Kidney glomerular epithelial cell (primary cell): ENCODE measurements at regions not wholly inside any gene's neighbourhood (a gene's known extent, or its start where the extent isn't known, plus 50 kb on each side); places are given as distances from the start of the nearest gene placed in this dataset.

Experiments
- DNase-seq: peaks from one replicate; lab custom pipeline; 2025; lab: John Stamatoyannopoulos, UW

DNA sequence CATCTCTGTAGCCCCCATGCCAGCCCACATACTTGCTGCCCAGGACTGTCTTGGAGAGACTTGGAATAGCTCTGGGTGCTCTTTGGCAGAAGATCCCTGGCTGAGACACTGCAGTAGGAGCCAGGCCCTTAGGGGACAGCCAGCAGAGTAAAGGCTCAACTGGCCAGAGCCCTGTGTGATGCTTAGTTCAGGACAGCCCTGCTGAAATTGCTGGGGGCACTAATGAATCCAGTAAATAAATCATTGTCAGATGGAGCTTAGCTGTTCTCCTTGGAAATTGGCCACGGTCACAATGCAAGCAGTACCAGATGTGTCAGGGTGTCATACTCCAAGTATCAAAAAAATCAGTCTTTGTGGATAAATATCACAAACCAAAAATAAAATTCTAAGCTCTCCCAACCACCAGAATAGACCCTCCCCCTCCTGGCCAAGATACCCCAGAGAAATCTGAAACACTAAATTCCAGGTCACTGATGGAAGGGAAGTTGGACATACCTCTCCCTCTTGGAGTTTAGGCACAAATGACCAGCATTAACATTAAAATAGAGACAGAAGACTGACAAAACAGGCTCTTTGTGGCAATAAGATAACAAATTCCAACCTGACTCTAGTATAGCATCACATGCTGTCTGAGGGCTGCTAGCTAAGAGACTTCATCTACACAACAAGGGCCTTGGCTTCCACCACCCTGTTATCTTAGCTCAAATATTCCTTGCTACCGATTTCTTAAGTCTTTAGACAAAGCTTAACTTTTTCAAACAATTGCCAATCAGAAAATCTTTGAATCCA, 83.2 kb upstream of the DNAH14 start:
- DNase-seq = no peak

GRCh38 chr1:224850446-224850845, 79.0 kb upstream of the DNAH14 start:
- DNase-seq = no peak

GRCh38 chr1:224851210-224851847, 78.1 kb upstream of the DNAH14 start:
- peak; percentile 46 for DNase-seq

DNA sequence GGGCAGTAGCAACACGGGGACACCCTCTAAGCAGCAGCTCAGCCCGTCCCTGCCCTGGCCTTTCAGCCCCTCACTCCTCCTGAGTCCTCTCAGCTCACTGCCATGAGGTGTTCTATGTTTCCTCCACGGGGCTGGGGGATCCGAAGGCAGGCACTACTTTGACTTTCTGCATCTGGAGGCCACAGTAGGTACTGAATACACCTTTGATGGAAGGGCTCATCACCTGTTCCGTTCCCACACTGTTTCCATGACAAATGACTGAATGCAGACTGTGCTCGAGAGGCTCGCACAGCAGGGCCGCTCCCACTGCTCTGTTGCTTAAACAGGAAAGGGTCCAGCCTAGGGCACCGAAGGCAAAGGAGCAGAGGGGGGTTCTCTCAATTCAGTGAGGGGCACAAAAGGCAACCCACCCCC, 77.6 kb upstream of the DNAH14 start:
- no peak for DNase-seq

- DNase-seq = peak; percentile 26
These were observed 76.4 kb upstream of the DNAH14 start for GRCh38 chr1:224852901-224853568.

GRCh38 chr1:224856973-224857372, 72.5 kb upstream of the DNAH14 start:
- DNase-seq = no peak

GRCh38 chr1:224859651-224860050, 69.8 kb upstream of the DNAH14 start:
- DNase-seq = no peak

DNA sequence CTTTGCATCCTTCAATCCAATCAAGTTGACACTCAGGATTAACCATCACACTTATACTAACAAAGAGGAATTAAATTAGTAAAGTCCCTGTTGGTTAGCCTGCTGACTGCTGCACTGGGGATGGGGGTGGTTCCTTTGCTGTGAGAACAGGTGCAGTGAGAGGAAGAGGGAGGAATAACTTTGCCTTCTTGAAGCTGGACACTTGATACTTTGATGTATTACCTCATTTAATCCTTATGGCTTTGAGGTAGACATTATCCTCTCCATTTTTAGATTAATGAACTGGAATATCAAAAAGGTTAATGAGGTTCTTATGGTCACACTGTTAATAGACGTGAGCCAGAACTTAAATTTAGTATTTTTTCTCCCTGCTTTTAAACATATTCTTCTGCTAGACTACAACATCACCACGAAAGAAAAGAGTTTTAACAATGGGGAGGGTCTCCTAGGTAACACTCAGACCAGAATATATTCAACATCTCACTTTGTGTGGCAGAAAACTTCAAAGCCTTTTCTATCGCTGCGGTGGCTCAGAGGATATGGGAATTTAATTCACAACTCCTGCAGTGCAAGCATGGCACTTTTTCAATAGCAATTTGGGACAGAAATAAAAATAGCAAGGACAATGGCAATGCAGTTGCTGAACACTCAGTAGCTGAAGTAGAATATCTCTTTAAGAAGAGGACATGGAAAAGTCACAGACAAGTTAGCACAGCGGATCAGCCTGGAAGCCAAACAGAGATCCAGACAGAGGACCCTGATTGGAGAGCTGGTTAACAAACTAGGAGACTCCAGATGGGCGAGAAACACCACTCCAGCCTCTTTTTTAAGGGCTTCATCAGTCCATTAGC, 68.8 kb upstream of the DNAH14 start:
- no peak for DNase-seq

DNA sequence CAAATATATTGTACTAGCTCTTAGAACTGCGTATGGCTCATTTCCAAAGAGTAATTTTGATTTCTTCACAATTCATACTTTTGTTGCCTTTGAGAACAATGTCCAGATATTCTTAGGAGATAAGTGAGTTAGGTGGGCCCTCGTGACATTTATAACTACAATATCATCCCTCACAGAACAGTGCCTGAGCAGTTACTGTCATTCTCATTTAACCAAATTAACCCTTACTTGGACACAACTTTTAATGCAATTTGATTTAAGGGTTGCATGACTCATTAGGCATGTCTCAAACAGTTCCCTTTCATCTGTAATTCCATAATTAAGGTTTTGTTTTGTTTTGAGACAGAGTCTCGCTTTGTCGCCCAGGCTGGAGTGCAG, 68.1 kb upstream of the DNAH14 start:
- DNase-seq = no peak

DNA sequence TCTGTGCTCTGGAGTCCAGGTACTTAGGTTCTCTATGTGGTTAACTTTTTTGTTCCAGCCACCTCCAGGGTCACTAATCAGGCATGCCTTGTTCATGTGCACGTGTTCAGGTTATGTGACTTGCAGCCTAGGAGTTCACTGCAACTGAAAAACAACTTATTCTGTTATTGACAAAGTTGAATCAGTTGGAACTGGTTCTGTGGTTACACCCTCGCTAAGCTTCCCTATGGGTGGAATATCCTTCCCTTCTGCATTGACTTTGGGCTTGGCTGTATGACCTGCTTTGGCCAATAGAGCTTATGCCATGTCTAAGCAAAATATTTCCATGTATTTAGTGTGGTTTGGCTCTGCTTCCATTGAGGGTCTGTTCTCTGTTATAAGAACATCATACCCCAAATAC, 66.0 kb upstream of the DNAH14 start:
- DNase-seq = no peak

DNA sequence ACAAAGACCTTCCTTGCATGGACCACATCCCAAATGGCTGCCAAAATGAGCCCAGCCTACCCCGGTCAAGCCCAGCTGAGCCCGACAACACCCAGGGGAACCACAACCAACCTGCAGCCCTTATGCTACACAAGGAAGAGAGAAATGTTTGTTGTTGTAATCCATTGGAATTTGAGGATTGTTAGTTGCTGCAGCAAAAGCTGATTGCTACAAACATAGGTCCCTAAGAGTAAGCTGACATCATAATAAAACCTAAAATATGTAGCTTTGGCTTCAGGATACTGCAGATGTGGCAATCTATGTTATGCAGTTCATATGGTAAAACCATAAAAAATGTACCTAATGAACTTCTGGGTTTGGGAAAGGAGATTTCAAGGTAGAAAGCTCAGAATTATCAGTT, 65.5 kb upstream of the DNAH14 start:
- DNase-seq = no peak

GRCh38 chr1:224865510-224865909, 64.0 kb upstream of the DNAH14 start:
- no peak for DNase-seq

GRCh38 chr1:224866940-224867339, 62.5 kb upstream of the DNAH14 start:
- DNase-seq = no peak

GRCh38 chr1:224867715-224868114, 61.8 kb upstream of the DNAH14 start:
- DNase-seq = no peak

DNA sequence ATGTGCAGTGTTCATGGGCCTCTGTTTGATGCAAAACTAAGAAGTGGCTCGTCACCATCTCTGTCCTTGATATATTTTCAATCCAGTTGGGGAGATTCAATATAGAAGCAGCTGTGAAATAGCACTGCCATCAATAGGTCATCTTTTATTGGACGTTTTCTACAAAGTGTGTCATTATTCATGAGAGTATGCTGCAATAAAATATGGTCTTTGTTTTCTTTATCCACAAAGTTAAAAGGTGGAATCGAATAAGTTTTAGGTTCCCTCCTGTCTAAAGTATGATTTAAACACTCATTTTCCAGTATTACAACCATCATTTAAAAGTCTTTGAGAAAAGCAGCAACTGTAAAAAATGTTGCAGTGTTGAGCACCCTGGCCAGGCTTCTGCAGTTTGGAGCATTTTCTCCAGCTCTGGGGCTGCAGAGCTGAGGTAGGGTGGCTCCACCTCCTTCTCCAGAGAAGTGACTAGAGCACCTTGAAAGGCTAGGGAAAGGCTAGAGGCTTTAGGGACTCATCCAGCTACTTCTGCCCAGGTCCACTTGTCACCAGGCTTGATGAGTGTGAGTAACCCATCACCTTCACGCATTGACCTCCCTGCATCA, 56.5 kb upstream of the DNAH14 start:
- DNase-seq = no peak

DNA sequence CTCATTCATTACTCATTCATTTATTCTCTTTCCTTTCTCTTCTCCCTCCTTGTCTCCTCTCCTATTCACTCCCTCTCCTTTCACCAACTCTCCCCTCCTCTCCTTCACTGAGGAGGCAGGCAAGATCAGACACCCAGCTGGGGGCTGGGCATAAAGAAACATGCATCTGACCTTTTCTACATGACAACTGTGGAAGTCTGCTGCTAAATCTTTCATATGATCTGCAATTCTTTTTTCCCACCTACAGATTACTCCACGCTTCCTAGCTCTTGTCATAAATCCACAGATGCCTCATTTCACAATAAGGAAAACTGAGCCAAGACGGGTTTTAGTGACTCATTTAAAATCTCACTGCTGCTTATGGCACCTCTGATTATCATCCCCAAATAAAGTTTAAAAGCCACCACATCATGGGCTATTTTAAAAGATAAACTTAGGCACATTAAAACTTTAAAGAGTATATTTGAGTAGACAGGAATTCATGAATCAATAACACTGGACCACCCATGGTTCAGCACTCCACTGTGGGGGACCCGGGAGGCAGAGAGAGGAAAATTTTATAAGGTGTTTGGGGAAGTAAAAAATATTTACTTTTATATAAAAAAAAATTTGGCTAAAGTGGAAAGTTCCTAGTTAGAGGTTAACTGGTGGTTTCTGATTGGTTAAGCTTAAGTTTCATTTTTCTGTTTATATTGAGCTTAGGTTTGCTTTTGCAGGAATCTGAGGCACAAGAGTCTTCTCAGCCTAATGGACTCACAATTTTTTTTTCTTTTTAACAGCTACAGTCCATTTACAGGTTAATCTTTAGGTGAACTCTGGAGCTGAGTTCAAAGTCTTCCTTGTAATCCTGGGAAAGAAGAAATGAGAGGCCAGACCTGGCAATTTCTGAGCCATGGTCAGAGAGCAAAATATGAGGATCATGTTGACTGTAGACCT, 55.8 kb upstream of the DNAH14 start:
- peak; percentile 25 for DNase-seq

- DNase-seq = peak; percentile 27
These were observed 54.7 kb upstream of the DNAH14 start for GRCh38 chr1:224874775-224875174.

DNA sequence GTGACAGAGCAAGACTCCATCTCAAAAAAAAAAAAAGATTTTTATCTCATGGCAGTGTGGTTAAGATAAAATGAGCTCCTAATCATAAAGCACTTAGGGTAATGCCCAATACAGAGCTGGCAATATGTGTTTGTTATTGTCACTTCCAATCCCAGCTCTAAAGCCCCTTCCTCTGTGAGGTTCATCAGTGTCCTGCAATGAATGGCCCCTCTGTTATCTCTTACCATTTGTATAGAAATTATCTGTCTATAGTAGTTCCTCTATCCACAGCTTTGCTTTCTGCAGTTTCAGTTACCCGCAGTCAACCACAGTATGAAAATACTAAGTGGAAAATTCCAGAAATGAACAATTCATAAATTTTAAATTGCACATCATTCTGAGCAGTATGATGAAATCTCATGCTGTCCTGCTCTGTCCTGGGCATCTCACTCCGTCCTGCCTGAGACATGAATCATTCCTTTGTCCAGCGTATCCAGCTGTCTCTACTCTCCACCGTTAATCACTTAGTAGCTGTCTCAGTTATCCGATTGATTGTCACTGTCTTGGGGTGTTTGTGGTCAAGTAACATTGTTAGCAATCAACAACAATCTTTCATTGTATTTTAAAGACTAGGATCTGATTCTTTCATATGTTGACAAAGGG, 50.2 kb upstream of the DNAH14 start:
- peak; percentile 21 for DNase-seq
